Retinal pigment epithelial cell (primary cell): ENCODE measurements at regions not wholly inside any gene's neighbourhood (a gene's known extent, or its start where the extent isn't known, plus 50 kb on each side); places are given as distances from the start of the nearest gene placed in this dataset.

Source experiments
- DNase-seq: peaks from one replicate; pipeline ENCODE4 v3.0.0-alpha.2; 2010; ENCODE audit warnings: low read depth
- H3K4me3 ChIP-seq: 2 replicates; pipeline ENCODE4 v1.5.1; 2011; ENCODE audit warnings: mild to moderate bottlenecking, low read length, control low read depth, moderate library complexity
- CTCF ChIP-seq: conservative IDR thresholded peaks from 2 replicates; pipeline ENCODE4 v1.5.1; 2011; ENCODE audit warnings: low read depth, low read length, control low read depth, inconsistent platforms

- TF ChIP-seq CTCF = no peak
- no peak for DNase-seq
- H3K4me3 ChIP-seq = no peak overlapping the region
These were observed 65.7 kb upstream of the RORB start for GRCh38 chr9:74431467-74431866.

- peak; percentile 26 for DNase-seq
- H3K4me3 ChIP-seq = no peak overlapping the region
- no peak for TF ChIP-seq CTCF
These were observed 53.9 kb upstream of the RORB start for GRCh38 chr9:74443036-74443750.

DNA sequence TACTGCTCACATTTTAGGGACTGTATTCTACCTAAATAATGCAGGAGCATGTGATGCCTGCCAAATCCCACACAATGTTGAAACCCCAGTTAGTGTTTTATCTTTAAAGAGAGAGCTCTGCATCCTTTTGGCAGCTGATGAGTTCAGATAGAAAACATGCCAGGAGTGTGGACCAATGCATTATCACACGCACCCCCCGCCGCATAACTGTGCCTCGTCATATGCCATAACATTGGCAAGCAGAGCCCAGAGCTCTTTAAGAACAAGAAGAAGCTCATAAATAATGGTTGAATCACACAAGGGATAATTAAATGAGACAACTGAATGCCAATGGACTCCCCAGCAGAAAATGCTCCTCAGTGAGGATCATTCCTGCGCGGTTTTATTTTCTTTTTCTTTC is 52.8 kb upstream of the RORB start:
- H3K4me3 ChIP-seq = no peak overlapping the region
- no peak for DNase-seq
- no peak for TF ChIP-seq CTCF
